ENCODE measurements at regions not wholly inside any gene's neighbourhood (a gene's known extent, or its start where the extent isn't known, plus 50 kb on each side); places are given as distances from the start of the nearest gene placed in this dataset.
A peak's percentile ranks its signal among the peaks of the same experiment; 100 is the strongest.

DNA sequence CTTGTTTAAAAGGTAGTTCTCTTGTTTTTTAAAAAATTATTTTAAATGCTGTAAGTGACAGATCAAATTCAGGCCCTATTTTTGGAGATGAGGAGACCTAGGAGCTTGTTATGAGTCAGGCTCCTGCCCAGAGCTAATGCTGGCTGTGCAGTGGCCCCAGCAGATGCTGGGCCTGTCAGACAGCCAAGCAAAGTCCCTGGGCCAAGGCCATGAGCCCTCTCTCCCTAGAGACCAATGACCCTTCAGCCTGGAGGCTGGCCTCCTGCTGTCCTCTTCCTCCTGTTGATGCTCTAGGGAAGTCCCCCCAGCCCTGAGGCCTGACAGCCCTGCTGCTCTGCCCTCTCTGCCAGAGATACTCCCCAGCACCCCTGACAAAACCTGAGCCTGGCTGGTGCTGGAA lies 128.1 kb upstream of the CTTNBP2NL start:
- no peak for DNase-seq

DNA sequence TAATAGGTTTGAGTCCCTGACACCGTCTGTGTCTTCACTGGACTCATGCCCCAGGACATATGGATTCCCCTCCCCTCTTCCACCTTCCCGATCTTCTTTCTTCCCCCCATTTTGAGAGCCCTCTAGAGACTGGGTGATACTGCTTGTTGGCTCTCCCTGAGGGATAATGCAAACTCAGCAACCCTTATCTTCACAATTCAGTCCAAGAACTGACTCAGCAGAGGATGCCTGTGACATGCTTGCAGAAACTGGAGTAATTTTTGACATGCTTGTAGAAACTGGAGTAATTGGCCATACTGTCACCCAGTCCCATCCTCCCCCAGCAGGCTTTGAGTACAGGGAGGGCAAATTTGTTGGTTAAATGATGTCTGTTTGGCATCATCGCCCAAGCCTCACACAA lies 127.6 kb upstream of the CTTNBP2NL start:
- DNase-seq, result no peak

DNA sequence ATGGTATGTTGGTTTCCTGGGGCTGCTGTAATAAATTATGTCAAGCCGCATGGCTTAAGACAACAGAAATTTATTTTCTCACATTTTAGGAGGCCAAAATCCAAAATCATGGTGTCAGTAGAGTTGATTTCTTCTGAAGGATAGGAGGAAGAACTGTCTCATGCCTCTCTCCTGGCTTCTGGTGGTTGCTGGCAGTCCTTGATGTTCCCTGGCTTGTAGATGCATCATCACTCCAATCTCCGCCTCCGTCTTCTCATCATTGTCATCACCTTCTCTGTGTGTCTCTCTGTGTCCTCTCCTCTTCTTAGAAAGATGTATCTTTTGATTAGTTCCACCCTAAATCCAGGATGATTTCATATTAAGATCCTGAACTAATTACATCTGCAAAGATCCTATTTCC lies 124.7 kb upstream of the CTTNBP2NL start:
- DNase-seq, result no peak

- DNase-seq, result no peak
Measured at GRCh38 chr1:112272101-112272772, 123.8 kb upstream of the CTTNBP2NL start.

GRCh38 chr1:112284796-112285195 lies 111.2 kb upstream of the CTTNBP2NL start:
- no peak for DNase-seq

DNA sequence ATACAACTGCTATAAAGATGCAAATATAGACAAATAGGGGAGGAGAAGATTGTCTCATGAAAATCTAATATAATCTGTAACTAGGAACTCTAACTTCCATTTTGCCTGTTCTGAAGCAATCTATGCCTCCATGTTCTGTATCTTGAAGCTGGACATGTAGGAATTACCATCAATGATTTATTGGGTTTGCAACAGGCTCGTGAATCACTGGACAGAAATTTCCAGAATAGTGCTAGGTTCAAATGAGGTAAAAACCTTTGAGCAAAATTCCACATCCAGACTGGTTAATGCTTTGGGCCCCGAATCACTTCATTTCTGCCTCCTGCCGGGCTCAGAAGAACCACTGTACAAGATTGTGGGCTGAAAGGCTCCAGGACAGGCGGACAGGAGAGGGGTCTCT lies 110.7 kb upstream of the CTTNBP2NL start:
- no peak for DNase-seq

GRCh38 chr1:112285746-112286145 lies 110.3 kb upstream of the CTTNBP2NL start:
- DNase-seq, result no peak

- DNase-seq, result peak; percentile 5
Measured at GRCh38 chr1:112296908-112297307, 99.1 kb upstream of the CTTNBP2NL start.

GRCh38 chr1:112297536-112297935 lies 98.5 kb upstream of the CTTNBP2NL start:
- no peak for DNase-seq

- DNase-seq, result peak; percentile 30
Measured at GRCh38 chr1:112298558-112298957, 97.5 kb upstream of the CTTNBP2NL start.

DNA sequence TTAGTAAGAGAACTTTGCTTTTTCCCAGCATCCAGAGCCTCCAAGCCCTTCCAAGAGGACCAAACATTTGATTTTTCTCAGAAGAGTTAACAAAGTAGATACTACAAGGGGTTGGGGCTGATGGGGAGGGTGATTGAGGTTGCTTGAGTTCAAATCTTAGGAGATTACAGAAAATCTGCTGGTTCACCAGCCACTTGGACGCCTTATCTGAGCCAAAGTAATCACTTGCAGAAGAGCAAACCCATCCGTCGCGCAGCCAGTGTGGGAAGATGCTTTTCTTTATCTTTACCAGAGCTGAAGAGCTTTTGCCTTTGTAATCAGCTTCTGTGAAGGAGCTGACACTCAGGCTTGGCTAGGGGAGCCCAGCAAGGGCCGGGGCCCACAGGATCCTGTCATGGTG lies 91.9 kb upstream of the CTTNBP2NL start:
- no peak for DNase-seq

GRCh38 chr1:112304612-112305011 lies 91.4 kb upstream of the CTTNBP2NL start:
- no peak for DNase-seq

DNA sequence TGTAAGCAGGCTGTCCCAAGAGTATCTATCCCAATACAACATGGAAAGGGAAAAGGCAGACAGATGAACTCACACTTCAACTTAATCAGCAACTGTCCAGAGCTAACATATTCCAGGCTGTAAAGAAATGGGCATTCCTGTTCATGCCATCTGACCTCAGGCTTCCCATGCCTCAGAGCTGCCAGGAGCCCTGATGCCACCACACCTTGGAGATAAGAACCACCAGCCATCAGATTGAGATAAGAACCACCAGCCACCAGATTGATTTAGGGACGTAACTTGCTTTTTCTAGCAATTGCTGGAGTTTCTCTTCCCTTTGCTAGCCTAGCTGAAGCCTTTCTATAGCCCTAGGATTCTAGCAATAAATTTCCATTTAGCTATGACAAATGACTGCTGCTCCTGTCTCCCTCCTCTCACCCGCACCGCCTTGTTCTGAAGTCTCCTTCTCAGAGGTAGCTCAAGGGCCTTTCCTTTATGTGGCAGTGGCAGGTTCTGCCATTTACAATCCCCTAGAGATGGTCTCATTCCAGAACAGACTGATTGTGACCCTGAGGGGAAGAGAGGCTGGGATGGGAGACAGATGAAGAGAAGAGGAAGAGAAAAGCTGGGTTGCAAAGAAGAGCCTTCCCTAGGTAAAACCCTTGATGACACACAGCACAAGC lies 88.0 kb upstream of the CTTNBP2NL start:
- DNase-seq, result no peak

DNA sequence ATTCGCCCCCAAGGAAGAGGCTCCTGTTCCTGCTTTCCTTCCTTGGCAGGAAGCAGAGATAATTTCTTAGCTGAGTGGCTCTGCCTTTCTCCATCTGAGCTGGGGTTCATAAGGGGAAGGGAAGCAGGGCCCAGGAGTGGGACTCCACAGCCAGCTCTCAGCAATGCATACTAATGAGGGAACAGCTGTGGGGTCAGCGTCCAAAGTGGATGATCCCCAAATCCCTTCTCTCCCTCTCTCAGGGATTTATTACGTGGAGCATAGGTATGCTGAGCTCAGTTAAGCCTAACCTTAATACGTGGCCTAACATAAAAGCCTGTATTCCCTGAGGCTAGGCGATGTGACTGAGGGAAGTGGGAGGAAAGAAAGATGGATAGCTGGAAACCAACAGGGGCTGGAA lies 87.3 kb upstream of the CTTNBP2NL start:
- no peak for DNase-seq

DNA sequence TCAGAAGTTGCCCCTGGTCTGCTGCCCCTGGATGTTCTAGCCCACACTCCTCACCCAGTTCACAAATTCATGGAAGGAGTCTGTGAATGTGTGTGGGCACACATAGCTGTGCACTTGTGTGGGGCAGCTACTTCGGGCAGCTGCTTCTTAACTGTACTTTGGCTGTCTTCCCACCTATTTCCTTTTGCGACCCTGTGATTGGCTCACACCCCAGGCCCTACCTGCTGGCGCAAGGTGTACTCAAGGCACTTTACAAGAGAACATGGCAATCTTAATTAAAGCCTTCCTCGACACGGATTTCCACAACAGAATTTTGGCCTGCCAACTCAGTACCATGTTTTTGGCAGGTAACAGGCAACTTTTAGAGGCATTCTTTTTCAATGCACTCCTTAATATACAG lies 86.5 kb upstream of the CTTNBP2NL start:
- no peak for DNase-seq

DNA sequence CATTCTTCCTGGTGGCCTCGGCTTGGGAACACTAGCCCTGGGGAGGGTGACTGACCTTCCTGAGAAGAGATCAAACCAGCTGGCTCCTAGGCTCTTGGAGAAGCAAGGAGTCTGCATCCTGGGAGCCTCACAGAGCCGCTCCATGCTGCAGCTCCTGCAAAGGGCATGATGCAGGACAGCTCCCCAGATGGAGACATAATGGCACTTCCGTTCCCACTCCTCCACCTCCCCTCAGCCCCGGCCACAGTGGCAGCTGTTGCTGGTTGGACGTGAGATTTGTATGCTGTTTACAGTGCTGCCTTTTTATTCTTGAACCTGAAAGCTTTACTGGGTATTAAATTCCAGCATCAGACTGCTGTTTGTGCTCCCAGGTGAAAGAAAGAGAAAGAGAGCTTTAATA lies 83.7 kb upstream of the CTTNBP2NL start:
- no peak for DNase-seq

GRCh38 chr1:112312879-112313278 lies 83.1 kb upstream of the CTTNBP2NL start:
- no peak for DNase-seq

DNA sequence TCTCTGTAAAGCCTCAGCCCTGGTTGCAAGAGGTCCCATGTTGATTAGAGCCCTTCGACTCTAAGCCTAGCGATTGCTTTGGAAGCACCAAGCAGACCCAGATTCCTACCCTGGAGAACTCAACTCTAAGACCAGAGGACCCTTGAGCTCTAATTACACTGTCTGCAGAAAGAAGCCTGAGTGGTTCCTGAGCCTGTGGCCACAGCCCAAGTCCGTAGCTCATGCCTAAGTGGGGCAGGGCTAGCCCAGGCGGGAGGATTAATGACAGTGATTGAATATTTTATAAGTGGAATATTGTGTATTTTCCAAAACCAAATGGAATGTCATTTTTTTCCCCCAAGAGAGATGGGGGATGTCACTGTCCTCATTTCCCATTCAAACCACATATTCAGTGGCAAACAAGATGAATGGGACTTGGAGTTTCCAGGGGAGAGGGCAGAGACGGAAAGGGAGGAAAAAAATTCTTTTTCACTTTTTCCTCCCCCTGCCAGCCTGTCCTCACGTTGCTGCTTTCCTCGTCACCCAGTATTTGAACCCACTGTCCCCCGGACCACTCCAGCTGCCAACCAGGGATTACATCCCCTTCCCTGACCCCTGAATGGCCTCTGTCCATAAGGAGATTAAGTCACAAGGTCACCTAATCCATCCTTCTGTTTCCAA lies 79.6 kb upstream of the CTTNBP2NL start:
- DNase-seq, result no peak

DNA sequence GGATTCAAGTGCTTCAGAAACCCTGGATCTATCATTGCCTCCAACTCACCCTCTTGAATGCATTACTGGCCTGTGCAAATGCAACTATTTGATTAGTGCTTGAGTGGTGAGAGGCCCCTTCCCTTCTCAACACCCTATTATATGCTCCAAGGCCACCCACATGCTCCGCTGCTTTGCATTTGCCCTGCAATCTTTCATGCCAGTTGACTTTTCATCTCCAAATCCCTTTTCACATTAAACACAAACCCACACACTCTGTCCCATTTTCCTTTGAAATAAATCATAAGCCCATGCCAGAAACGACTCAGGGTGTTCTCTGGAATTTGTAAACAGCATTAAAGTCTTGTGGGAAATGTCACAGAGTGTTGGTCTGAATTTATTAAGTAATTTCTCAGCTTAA lies 78.9 kb upstream of the CTTNBP2NL start:
- DNase-seq, result no peak

- DNase-seq, result no peak
Measured at GRCh38 chr1:112317611-112318062, 78.4 kb upstream of the CTTNBP2NL start.

DNA sequence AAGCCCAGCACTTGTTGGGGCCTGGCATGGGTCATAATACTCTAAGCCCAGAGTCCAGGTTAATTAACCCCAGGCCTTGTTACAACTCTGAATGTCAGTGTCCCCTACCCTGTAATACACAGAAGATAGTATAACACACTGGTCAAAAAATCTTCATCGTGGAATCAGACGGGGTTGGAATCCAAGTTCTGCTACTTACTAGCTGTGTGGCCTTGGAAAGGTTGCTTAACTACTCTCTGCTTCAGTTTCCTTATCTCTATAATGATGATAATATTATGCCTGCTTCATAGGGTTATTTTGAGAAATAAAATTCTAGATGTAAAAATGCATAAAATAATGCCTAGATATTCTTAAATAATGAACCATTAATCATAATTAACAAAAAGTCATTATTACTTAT lies 77.8 kb upstream of the CTTNBP2NL start:
- DNase-seq, result no peak

DNA sequence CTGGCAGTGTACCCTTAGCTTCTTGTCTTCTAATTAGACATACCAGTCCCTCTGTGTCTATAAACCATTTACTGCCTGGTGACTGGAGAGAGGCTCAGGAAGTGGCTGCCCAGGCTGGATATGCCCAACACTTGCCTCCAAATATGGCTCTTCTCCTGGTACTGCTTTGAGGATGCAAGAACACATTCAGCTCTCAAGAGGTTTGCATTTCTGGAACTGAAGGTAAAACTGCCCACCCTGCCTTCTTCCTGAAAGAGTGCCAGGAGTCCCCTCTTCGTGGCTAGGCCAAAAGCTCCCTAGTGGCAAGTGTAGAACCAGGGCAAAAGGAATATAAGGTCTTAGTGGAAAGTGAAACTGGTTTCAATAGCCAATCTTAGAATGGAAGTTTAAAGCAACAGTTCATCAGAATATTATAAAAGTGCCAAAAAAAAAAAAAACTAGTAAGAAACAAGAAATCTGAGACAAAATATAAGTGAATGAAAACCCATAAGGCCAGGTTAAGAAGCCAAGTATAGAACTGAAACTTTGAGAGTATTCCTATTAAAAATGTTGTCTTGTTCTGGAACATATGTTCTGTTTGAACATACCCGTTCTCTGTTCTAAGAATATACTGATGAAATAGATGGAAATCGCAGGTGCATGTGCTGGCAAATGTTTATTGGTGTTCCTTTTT lies 77.2 kb upstream of the CTTNBP2NL start:
- DNase-seq, result no peak

GRCh38 chr1:112319371-112320040 lies 76.5 kb upstream of the CTTNBP2NL start:
- DNase-seq, result no peak
